Esophagus muscularis mucosa (tissue), 3 donors: ENCODE measurements at regions not wholly inside any gene's neighbourhood (a gene's known extent, or its start where the extent isn't known, plus 50 kb on each side); places are given as distances from the start of the nearest gene placed in this dataset.

Experiments
- CTCF ChIP-seq, 3 experiments: fragments of 200-600 bp in 2 of 3; fragments of 450-650 bp in 1 of 3; sonication (generic) in 2 of 3; IDR thresholded peaks; one replicate each; pipeline ENCODE4 v1.5.1; 2017 to 2019; ENCODE audit warnings: antibody characterized with exemption in 3 of 3, mild to moderate bottlenecking in 2 of 3, moderate library complexity in 1 of 3
- EP300 ChIP-seq: sonication (generic); formaldehyde crosslinking; IDR thresholded peaks from one replicate; pipeline ENCODE4 v1.6.1; 2017; ENCODE audit warnings: antibody characterized with exemption

- TF ChIP-seq CTCF (IDR thresholded peaks at IDR 0.05) (no peak), EP300 (no peak)
Observed at GRCh38 chr3:144553301-144553700, 581.7 kb downstream of the DIPK2A start.
